Stimulated activated CD8-positive, alpha-beta memory T cell treated with anti-CD3 and anti-CD28 coated beads, Interleukin-7, amount 100 ng/mL, for 48 hours (primary cell): ENCODE measurements at regions not wholly inside any gene's neighbourhood (a gene's known extent, or its start where the extent isn't known, plus 50 kb on each side); places are given as distances from the start of the nearest gene placed in this dataset.
"Not testable (repeated sequence)": the region's sequence is repeated elsewhere in the genome, so short reads cannot be mapped to it uniquely, and the experiment has no call there.

Experiments used
- DNase-seq, 2 donors: peaks; one replicate each; pipeline ENCODE4 v3.0.0-alpha.2; 2020; ENCODE audit warnings: low read depth in 1 of 2; ENCODE audit errors: extremely low read depth in 1 of 2

- no peak for DNase-seq
These were observed 190.1 kb downstream of the CDCA7 start for GRCh38 chr2:173544641-173545363.

GRCh38 chr2:173545364-173545763 is 190.7 kb downstream of the CDCA7 start:
- no peak for DNase-seq

GRCh38 chr2:173547499-173547898 is 192.8 kb downstream of the CDCA7 start:
- DNase-seq = no peak

- DNase-seq = no peak
These were observed 195.5 kb downstream of the CDCA7 start for GRCh38 chr2:173550143-173550542.

GRCh38 chr2:173552531-173552930 is 197.9 kb downstream of the CDCA7 start:
- no peak for DNase-seq

GRCh38 chr2:173553593-173553992 is 198.9 kb downstream of the CDCA7 start:
- DNase-seq = no peak

- no peak for DNase-seq
These were observed 201.2 kb downstream of the CDCA7 start for GRCh38 chr2:173555833-173556232.

GRCh38 chr2:173556816-173557215 is 202.1 kb downstream of the CDCA7 start:
- DNase-seq = no peak

- no peak for DNase-seq
These were observed 202.8 kb downstream of the CDCA7 start for GRCh38 chr2:173557497-173557896.

GRCh38 chr2:173567493-173567892 is 212.8 kb downstream of the CDCA7 start:
- DNase-seq = no peak

GRCh38 chr2:173568054-173568453 is 213.4 kb downstream of the CDCA7 start:
- no peak for DNase-seq

GRCh38 chr2:173571021-173571821 is 216.5 kb downstream of the CDCA7 start:
- no peak for DNase-seq

GRCh38 chr2:173571887-173572680 is 217.4 kb downstream of the CDCA7 start:
- DNase-seq = no peak

GRCh38 chr2:173572848-173573247 is 218.2 kb downstream of the CDCA7 start:
- no peak for DNase-seq

- not testable (repeated sequence) for DNase-seq
These were observed 219.1 kb downstream of the CDCA7 start for GRCh38 chr2:173573782-173574181.

GRCh38 chr2:173574324-173575112 is 219.8 kb downstream of the CDCA7 start:
- no peak for DNase-seq

- DNase-seq = no peak
These were observed 223.9 kb downstream of the CDCA7 start for GRCh38 chr2:173578404-173579107.

GRCh38 chr2:173580351-173580750 is 225.7 kb downstream of the CDCA7 start:
- DNase-seq = no peak

GRCh38 chr2:173580956-173581355 is 226.3 kb downstream of the CDCA7 start:
- no peak for DNase-seq

GRCh38 chr2:173583196-173583595 is 228.5 kb downstream of the CDCA7 start:
- no peak for DNase-seq
